ENCODE measurements at regions not wholly inside any gene's neighbourhood (a gene's known extent, or its start where the extent isn't known, plus 50 kb on each side); places are given as distances from the start of the nearest gene placed in this dataset.

DNA sequence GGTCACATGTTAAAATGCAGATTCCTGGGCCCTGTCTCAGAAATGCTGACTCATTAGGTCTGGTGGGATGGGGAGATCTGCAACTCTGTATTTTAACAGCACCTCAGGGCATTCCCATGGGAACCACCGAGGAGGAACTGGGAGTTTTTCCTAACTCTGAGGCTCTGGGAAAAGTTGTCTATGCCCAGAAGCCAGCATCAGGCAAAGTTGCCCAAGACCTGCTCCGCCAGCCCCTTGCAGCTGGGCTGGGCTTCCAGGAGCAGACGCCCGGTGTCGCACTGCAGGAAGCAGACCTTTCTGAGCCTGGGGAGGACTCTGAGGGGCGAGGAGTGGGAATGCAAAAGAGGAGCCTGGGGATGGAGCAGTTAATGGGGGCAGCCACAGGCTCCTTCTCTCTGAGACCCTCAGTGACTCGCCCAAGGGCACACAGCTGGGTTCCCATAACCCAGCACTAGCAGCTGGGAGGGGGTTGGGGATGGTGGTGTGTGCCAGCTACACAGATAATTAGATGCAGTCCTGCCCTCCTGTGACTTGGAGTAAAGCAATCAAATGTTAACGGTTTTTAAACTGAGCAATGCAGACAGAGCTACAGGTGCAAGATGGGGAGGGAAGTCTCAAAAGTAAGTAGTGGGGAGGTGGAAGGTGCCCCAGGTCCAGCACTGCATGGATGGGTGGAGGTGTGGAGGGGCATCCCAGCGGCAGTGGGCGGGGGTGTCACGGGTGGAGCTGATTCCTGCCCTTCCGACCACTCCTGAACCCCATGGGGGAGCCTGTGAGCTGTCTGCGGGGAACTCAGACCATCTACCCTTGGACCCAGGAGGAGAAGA lies 100.4 kb downstream of the LSM3 start:
- Histone ChIP-seq H3K4me3 (ENCODE audit: low read length) (no peak overlapping the region), H3K36me3 (replicated peaks; ENCODE audit: insufficient read depth, low read length) (no peaks in the 10 kb centered on the region), H3K4me2 (ENCODE audit: low read depth, low read length) (no peak overlapping the region), H2AFZ (ENCODE audit: low read length) (no peak overlapping the region), H3K27ac (ENCODE audit: low read length) (no peak overlapping the region), H3K27me3 (replicated peaks; ENCODE audit: insufficient read depth, low read length) (0 out of 2 replicates have a peak, but pooled peaks cover 3% of the 10 kb centered on the region), H3K4me1 (ENCODE audit: low read length) (no peaks in the 10 kb centered on the region), H3K9ac (ENCODE audit: low read length) (no peak overlapping the region), H3F3A (ENCODE audit: insufficient read depth, low read length) (no peaks in the 10 kb centered on the region), H3K79me2 (ENCODE audit: low read length) (no peaks in the 10 kb centered on the region), H3K9me2 (replicated peaks; ENCODE audit: insufficient read depth, low read length) (no peaks in the 10 kb centered on the region), H4K20me1 (ENCODE audit: insufficient read depth, low read length) (no peaks in the 10 kb centered on the region), H3K9me3 (replicated peaks; ENCODE audit: insufficient read depth, low read length) (no peaks in the 10 kb centered on the region)
- no peak for TF ChIP-seq EZH2 (optimal IDR thresholded peaks at IDR 0.05; ENCODE audit: low read depth, low read length)
- TF ChIP-seq, protein P1, sequence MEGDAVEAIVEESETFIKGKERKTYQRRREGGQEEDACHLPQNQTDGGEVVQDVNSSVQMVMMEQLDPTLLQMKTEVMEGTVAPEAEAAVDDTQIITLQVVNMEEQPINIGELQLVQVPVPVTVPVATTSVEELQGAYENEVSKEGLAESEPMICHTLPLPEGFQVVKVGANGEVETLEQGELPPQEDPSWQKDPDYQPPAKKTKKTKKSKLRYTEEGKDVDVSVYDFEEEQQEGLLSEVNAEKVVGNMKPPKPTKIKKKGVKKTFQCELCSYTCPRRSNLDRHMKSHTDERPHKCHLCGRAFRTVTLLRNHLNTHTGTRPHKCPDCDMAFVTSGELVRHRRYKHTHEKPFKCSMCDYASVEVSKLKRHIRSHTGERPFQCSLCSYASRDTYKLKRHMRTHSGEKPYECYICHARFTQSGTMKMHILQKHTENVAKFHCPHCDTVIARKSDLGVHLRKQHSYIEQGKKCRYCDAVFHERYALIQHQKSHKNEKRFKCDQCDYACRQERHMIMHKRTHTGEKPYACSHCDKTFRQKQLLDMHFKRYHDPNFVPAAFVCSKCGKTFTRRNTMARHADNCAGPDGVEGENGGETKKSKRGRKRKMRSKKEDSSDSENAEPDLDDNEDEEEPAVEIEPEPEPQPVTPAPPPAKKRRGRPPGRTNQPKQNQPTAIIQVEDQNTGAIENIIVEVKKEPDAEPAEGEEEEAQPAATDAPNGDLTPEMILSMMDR (IDR thresholded peaks at IDR 0.05; ENCODE audit: low read length) = no peak
- no peak for DNase-seq

DNA sequence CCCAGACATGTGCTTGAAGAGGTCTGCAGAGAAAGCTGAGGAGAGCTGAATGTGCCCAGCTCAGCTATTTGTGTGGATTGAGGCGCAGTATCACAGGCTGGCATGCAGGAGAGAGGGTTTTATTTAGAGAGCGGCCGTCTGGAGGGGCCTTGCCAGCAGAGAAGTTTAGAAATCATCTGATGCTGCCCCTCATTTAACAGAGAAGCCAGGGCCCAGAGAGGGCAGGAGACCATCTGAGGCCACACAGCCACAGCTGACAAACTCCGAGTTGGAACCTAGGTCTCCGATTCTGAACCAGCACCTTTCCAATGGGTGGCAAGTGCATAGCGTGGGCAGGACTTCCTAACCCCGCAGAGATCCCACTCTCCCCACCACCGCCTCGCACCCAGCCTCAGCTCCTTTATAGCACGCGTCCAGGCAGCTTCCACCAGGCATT lies 101.0 kb downstream of the LSM3 start:
- no peak overlapping the region for H2AFZ ChIP-seq (ENCODE audit: low read length)
- TF ChIP-seq EZH2 (optimal IDR thresholded peaks at IDR 0.05; ENCODE audit: low read depth, low read length) (no peak), EZH2phosphoT487 (IDR thresholded peaks at IDR 0.05; ENCODE audit: low read length) (no peak)
- TF ChIP-seq, protein P1 (IDR thresholded peaks at IDR 0.05; ENCODE audit: low read length) = no peak
- 0 out of 2 replicates have a peak, but pooled peaks cover 3% of the 10 kb centered on the region for H3K27me3 ChIP-seq (replicated peaks; ENCODE audit: insufficient read depth, low read length)
- H4K20me1 ChIP-seq (ENCODE audit: insufficient read depth, low read length) = no peaks in the 10 kb centered on the region
- H3K9ac ChIP-seq (ENCODE audit: low read length) = no peak overlapping the region
- no peaks in the 10 kb centered on the region for H3K9me3 ChIP-seq (replicated peaks; ENCODE audit: insufficient read depth, low read length)
- no peaks in the 10 kb centered on the region for H3K79me2 ChIP-seq (ENCODE audit: low read length)
- H3K4me3 ChIP-seq (ENCODE audit: low read length) = no peak overlapping the region
- H3K27ac ChIP-seq (ENCODE audit: low read length) = no peak overlapping the region
- no peaks in the 10 kb centered on the region for H3K4me1 ChIP-seq (ENCODE audit: low read length)
- H3K4me2 ChIP-seq (ENCODE audit: low read depth, low read length) = no peak overlapping the region
- no peaks in the 10 kb centered on the region for H3F3A ChIP-seq (ENCODE audit: insufficient read depth, low read length)
- no peaks in the 10 kb centered on the region for H3K36me3 ChIP-seq (replicated peaks; ENCODE audit: insufficient read depth, low read length)
- no peak for DNase-seq
- H3K9me2 ChIP-seq (replicated peaks; ENCODE audit: insufficient read depth, low read length) = no peaks in the 10 kb centered on the region

DNA sequence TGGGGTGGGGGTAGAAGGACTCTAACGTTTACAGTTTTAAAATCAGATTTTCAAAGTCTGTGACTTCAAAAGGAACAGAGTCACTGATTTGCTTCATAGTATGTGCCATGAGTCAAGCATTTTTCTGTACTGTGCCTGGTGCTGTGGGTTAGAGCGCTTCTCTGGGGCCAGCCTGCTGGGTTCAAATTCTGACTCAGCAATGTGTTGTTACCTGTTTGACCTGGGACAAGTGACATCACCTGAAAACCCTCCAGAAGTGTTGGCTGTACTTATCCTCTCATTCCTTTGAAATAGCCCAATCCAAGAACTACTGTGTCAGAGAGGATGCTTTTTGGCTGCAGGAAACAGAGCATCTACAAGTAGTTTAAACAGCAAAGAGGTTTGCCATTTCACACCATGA lies 101.7 kb downstream of the LSM3 start:
- Histone ChIP-seq H4K20me1 (ENCODE audit: insufficient read depth, low read length) (no peaks in the 10 kb centered on the region), H3K27ac (ENCODE audit: low read length) (no peak overlapping the region), H2AFZ (ENCODE audit: low read length) (no peak overlapping the region), H3F3A (ENCODE audit: insufficient read depth, low read length) (no peaks in the 10 kb centered on the region), H3K4me1 (ENCODE audit: low read length) (no peaks in the 10 kb centered on the region), H3K4me3 (ENCODE audit: low read length) (no peak overlapping the region), H3K9me3 (replicated peaks; ENCODE audit: insufficient read depth, low read length) (no peaks in the 10 kb centered on the region), H3K36me3 (replicated peaks; ENCODE audit: insufficient read depth, low read length) (no peaks in the 10 kb centered on the region), H3K9ac (ENCODE audit: low read length) (no peak overlapping the region), H3K79me2 (ENCODE audit: low read length) (no peaks in the 10 kb centered on the region), H3K9me2 (replicated peaks; ENCODE audit: insufficient read depth, low read length) (no peaks in the 10 kb centered on the region), H3K27me3 (replicated peaks; ENCODE audit: insufficient read depth, low read length) (0 out of 2 replicates have a peak, but pooled peaks cover 3% of the 10 kb centered on the region), H3K4me2 (ENCODE audit: low read depth, low read length) (no peak overlapping the region)
- DNase-seq = no peak
- TF ChIP-seq EZH2 (optimal IDR thresholded peaks at IDR 0.05; ENCODE audit: low read depth, low read length) (no peak), EZH2phosphoT487 (IDR thresholded peaks at IDR 0.05; ENCODE audit: low read length) (no peak)
- TF ChIP-seq, protein P1 (IDR thresholded peaks at IDR 0.05; ENCODE audit: low read length) = no peak

Measured in MM.1S (cell line).